ENCODE measurements at regions not wholly inside any gene's neighbourhood (a gene's known extent, or its start where the extent isn't known, plus 50 kb on each side); places are given as distances from the start of the nearest gene placed in this dataset.

DNA sequence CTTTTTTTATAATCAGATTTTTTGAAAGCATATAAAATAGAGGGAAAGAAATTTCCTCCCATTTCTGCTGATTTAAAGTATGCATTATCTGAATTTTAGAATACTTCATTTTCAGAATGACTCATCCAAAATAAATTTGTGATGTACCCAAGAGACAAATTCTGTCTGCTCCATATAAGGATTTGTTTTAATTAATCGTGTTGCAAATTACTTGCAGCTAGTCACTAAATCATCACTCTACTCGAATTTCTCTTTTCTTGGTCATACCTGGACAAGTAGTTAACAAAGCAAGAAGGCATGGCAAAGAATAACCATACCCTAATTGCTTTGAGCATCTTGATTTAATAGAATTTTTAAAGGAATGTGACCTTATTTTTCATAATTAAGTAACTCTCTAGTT is 284.1 kb upstream of the GRAMD2B start:
- TF ChIP-seq, protein P1, sequence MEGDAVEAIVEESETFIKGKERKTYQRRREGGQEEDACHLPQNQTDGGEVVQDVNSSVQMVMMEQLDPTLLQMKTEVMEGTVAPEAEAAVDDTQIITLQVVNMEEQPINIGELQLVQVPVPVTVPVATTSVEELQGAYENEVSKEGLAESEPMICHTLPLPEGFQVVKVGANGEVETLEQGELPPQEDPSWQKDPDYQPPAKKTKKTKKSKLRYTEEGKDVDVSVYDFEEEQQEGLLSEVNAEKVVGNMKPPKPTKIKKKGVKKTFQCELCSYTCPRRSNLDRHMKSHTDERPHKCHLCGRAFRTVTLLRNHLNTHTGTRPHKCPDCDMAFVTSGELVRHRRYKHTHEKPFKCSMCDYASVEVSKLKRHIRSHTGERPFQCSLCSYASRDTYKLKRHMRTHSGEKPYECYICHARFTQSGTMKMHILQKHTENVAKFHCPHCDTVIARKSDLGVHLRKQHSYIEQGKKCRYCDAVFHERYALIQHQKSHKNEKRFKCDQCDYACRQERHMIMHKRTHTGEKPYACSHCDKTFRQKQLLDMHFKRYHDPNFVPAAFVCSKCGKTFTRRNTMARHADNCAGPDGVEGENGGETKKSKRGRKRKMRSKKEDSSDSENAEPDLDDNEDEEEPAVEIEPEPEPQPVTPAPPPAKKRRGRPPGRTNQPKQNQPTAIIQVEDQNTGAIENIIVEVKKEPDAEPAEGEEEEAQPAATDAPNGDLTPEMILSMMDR (conservative IDR thresholded peaks at IDR 0.05; ENCODE audit: low read length) = no peak
- no peak for TF ChIP-seq EZH2phosphoT487 (IDR thresholded peaks at IDR 0.05; ENCODE audit: borderline replicate concordance, low read depth, low read length)
